ENCODE measurements at regions not wholly inside any gene's neighbourhood (a gene's known extent, or its start where the extent isn't known, plus 50 kb on each side); places are given as distances from the start of the nearest gene placed in this dataset.

- TF ChIP-seq BCL11A (IDR thresholded peaks at IDR 0.05; ENCODE audit: low read depth, low read length) (no peak), POLR2AphosphoS2 (IDR thresholded peaks at IDR 0.05; ENCODE audit: low read depth, low read length) (no peak), PAX5 (IDR thresholded peaks at IDR 0.05; ENCODE audit: borderline replicate concordance, low read depth, low read length) (no peak)
- Histone ChIP-seq H3K4me1 (ENCODE audit: control insufficient read depth, insufficient read depth, low read length) (no peaks in the 10 kb centered on the region), H3K4me2 (ENCODE audit: control insufficient read depth, insufficient read depth) (no peak overlapping the region), H3K9ac (ENCODE audit: control insufficient read depth, insufficient read depth, low read length) (no peak overlapping the region), H3K79me2 (ENCODE audit: control insufficient read depth, insufficient read depth, low read length) (no peaks in the 10 kb centered on the region), H3K36me3 (ENCODE audit: control insufficient read depth in 2 of 2, insufficient read depth in 2 of 2, low read length in 1 of 2) (no peaks in the 10 kb centered on the region), H3K27ac (ENCODE audit: control insufficient read depth, insufficient read depth) (no peak overlapping the region), H3K4me3 (no peak overlapping the region), H4K20me1 (ENCODE audit: control insufficient read depth, insufficient read depth) (no peaks in the 10 kb centered on the region), H3K9me3 (replicated peaks; ENCODE audit: control insufficient read depth, insufficient read depth, low read length) (no peaks in the 10 kb centered on the region), H2AFZ (ENCODE audit: control insufficient read depth, low read depth, low read length) (no peak overlapping the region), H3K27me3 (replicated peaks in 1 of 2; ENCODE audit: control insufficient read depth in 2 of 2, insufficient read depth in 2 of 2, low read length in 1 of 2) (no peaks in the 10 kb centered on the region)
- in situ Hi-C loops (cut with MboI) = no loop called here
- ChIA-PET POLR2A (no interaction called here), RAD21 (ENCODE audit: unreplicated experiment) (no interaction called here), CTCF (no interaction called here), SMC1A (ENCODE audit: uncharacterized antibody, unreplicated experiment) (no interaction called here)
- ATAC-seq (no peak), FAIRE-seq (no peak), DNase-seq (ENCODE audit: low read depth, low spot score) (no peak)
- intact Hi-C loops (cut with micrococcal nuclease; ENCODE audit: unreplicated experiment) = no loop called here
- BruUV-seq (replicated peaks) = no TSS peak
- WGBS (ENCODE audit: insufficient coverage, insufficient replicate concordance, low lambda C conversion rate, missing lambda C conversion rate) = 0% methylated on average over 3 of the region's 3 CpGs
Measured at GRCh38 chr2:67186326-67186725, 210.8 kb upstream of the ETAA1 start.

GRCh38 chr2:67186871-67187270, 210.3 kb upstream of the ETAA1 start:
- H2AFZ ChIP-seq (ENCODE audit: control insufficient read depth, low read depth, low read length) = no peak overlapping the region
- ChIA-PET CTCF (no interaction called here), POLR2A (no interaction called here), RAD21 (ENCODE audit: unreplicated experiment) (no interaction called here), SMC1A (ENCODE audit: uncharacterized antibody, unreplicated experiment) (no interaction called here)
- no peaks in the 10 kb centered on the region for H3K27me3 ChIP-seq (replicated peaks in 1 of 2; ENCODE audit: control insufficient read depth in 2 of 2, insufficient read depth in 2 of 2, low read length in 1 of 2)
- no peak overlapping the region for H3K9ac ChIP-seq (ENCODE audit: control insufficient read depth, insufficient read depth, low read length)
- no peaks in the 10 kb centered on the region for H3K9me3 ChIP-seq (replicated peaks; ENCODE audit: control insufficient read depth, insufficient read depth, low read length)
- H4K20me1 ChIP-seq (ENCODE audit: control insufficient read depth, insufficient read depth) = no peaks in the 10 kb centered on the region
- H3K4me2 ChIP-seq (ENCODE audit: control insufficient read depth, insufficient read depth) = no peak overlapping the region
- H3K79me2 ChIP-seq (ENCODE audit: control insufficient read depth, insufficient read depth, low read length) = no peaks in the 10 kb centered on the region
- FAIRE-seq (no peak), DNase-seq (ENCODE audit: low read depth, low spot score) (no peak), ATAC-seq (no peak)
- in situ Hi-C loops (cut with MboI) = no loop called here
- WGBS (ENCODE audit: insufficient coverage, insufficient replicate concordance, low lambda C conversion rate, missing lambda C conversion rate) = 0% methylated on average over 4 of the region's 4 CpGs
- intact Hi-C loops (cut with micrococcal nuclease; ENCODE audit: unreplicated experiment) = no loop called here
- H3K4me1 ChIP-seq (ENCODE audit: control insufficient read depth, insufficient read depth, low read length) = no peaks in the 10 kb centered on the region
- no peak overlapping the region for H3K4me3 ChIP-seq
- no peak overlapping the region for H3K27ac ChIP-seq (ENCODE audit: control insufficient read depth, insufficient read depth)
- H3K36me3 ChIP-seq (ENCODE audit: control insufficient read depth in 2 of 2, insufficient read depth in 2 of 2, low read length in 1 of 2) = no peaks in the 10 kb centered on the region
- BruUV-seq (replicated peaks) = no TSS peak
- TF ChIP-seq CREB1 (IDR thresholded peaks at IDR 0.05; ENCODE audit: low read depth) (no peak), RFX5 (IDR thresholded peaks at IDR 0.05; ENCODE audit: low read depth, low read length) (no peak), ZBTB33 (IDR thresholded peaks at IDR 0.05) (no peak), ZNF592 (IDR thresholded peaks at IDR 0.05) (no peak), ZZZ3 (IDR thresholded peaks at IDR 0.05; ENCODE audit: control insufficient read depth, insufficient read length, low read depth) (no peak), SP1 (IDR thresholded peaks at IDR 0.05; ENCODE audit: low read depth, low read length) (no peak), POU2F2 (IDR thresholded peaks at IDR 0.05; ENCODE audit: borderline replicate concordance, low read depth, low read length) (no peak), SUZ12 (IDR thresholded peaks at IDR 0.05; ENCODE audit: unreplicated experiment) (no peak), NR2C2 (IDR thresholded peaks at IDR 0.05; ENCODE audit: borderline replicate concordance, control insufficient read depth, insufficient read length, low read depth) (no peak), SMAD5 (IDR thresholded peaks at IDR 0.05; ENCODE audit: low read depth) (no peak), PAX8 (IDR thresholded peaks at IDR 0.05) (no peak), MXI1 (IDR thresholded peaks at IDR 0.05; ENCODE audit: low read depth, low read length) (no peak)

All from GM12878 (cell line).